ENCODE measurements at regions not wholly inside any gene's neighbourhood (a gene's known extent, or its start where the extent isn't known, plus 50 kb on each side); places are given as distances from the start of the nearest gene placed in this dataset.

- no peak for TF ChIP-seq FOXJ3 (CRISPR knock-in tag; IDR thresholded peaks at IDR 0.05)
- no peak for TF ChIP-seq SIN3A (IDR thresholded peaks at IDR 0.05; ENCODE audit: borderline replicate concordance, low read depth, low read length)
- no peak for TF ChIP-seq MAX (IDR thresholded peaks at IDR 0.05; ENCODE audit: low read depth)
- TF ChIP-seq MEF2A (IDR thresholded peaks at IDR 0.05; ENCODE audit: borderline replicate concordance, low read depth), result no peak
- TF ChIP-seq, protein P1, sequence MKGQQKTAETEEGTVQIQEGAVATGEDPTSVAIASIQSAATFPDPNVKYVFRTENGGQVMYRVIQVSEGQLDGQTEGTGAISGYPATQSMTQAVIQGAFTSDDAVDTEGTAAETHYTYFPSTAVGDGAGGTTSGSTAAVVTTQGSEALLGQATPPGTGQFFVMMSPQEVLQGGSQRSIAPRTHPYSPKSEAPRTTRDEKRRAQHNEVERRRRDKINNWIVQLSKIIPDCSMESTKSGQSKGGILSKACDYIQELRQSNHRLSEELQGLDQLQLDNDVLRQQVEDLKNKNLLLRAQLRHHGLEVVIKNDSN (IDR thresholded peaks at IDR 0.05; ENCODE audit: borderline replicate concordance, low read depth), result no peak
- TF ChIP-seq, protein P2, sequence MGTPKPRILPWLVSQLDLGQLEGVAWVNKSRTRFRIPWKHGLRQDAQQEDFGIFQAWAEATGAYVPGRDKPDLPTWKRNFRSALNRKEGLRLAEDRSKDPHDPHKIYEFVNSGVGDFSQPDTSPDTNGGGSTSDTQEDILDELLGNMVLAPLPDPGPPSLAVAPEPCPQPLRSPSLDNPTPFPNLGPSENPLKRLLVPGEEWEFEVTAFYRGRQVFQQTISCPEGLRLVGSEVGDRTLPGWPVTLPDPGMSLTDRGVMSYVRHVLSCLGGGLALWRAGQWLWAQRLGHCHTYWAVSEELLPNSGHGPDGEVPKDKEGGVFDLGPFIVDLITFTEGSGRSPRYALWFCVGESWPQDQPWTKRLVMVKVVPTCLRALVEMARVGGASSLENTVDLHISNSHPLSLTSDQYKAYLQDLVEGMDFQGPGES (IDR thresholded peaks at IDR 0.05; ENCODE audit: low read depth, low read length), result no peak
- no peaks in the 10 kb centered on the region for H4K20me1 ChIP-seq (ENCODE audit: insufficient read depth)
- no peaks in the 10 kb centered on the region for H3K9me2 ChIP-seq
- H3K4me3 ChIP-seq (ENCODE audit: low read depth in 2 of 2, low read length in 1 of 2), result no peak overlapping the region
- no peaks in the 10 kb centered on the region for H3F3A ChIP-seq (replicated peaks; ENCODE audit: insufficient read depth)
- H3K4me2 ChIP-seq, result no peak overlapping the region
- ChIA-PET CTCF (no interaction called here), POLR2A (no interaction called here)
- no peak overlapping the region for H2AFZ ChIP-seq (ENCODE audit: low read depth)
- no peak overlapping the region for H3K9ac ChIP-seq
- H3K36me3 ChIP-seq (replicated peaks in 1 of 2; ENCODE audit: control insufficient read depth in 1 of 2, insufficient read depth in 2 of 2, low read length in 1 of 2), result no peaks in the 10 kb centered on the region
- DNase-seq, result no peak
- H3K27ac ChIP-seq (ENCODE audit: low read depth in 2 of 2, low read length in 1 of 2), result no peak overlapping the region
- no peaks in the 10 kb centered on the region for H3K9me3 ChIP-seq
- H3K27me3 ChIP-seq (ENCODE audit: insufficient read depth), result peaks cover 16% of the 10 kb centered on the region; the same call in 1 of the 2 replicates
- no peaks in the 10 kb centered on the region for H3K79me2 ChIP-seq (ENCODE audit: insufficient read depth)
- no peaks in the 10 kb centered on the region for H3K4me1 ChIP-seq (ENCODE audit: control insufficient read depth in 1 of 2, insufficient read depth in 2 of 2, low read depth in 1 of 2, low read length in 1 of 2)
- 11% methylated on average over 1 of the region's 1 CpG for WGBS (ENCODE audit: low lambda C conversion rate)
Measured at GRCh38 chr12:63064080-63064479, 86.9 kb downstream of the AVPR1A start.

- Histone ChIP-seq H3K27me3 (ENCODE audit: insufficient read depth) (peaks cover 5% of the 10 kb centered on the region; the same call in 1 of the 2 replicates), H3K4me2 (no peak overlapping the region), H3F3A (replicated peaks; ENCODE audit: insufficient read depth) (no peaks in the 10 kb centered on the region), H3K4me1 (ENCODE audit: control insufficient read depth in 1 of 2, insufficient read depth in 2 of 2, low read depth in 1 of 2, low read length in 1 of 2) (no peaks in the 10 kb centered on the region), H3K9me2 (no peaks in the 10 kb centered on the region), H3K36me3 (replicated peaks in 1 of 2; ENCODE audit: control insufficient read depth in 1 of 2, insufficient read depth in 2 of 2, low read length in 1 of 2) (no peaks in the 10 kb centered on the region), H4K20me1 (ENCODE audit: insufficient read depth) (no peaks in the 10 kb centered on the region), H3K9ac (no peak overlapping the region), H3K4me3 (ENCODE audit: low read depth in 2 of 2, low read length in 1 of 2) (no peak overlapping the region), H3K27ac (ENCODE audit: low read depth in 2 of 2, low read length in 1 of 2) (no peak overlapping the region), H2AFZ (ENCODE audit: low read depth) (no peak overlapping the region), H3K9me3 (no peaks in the 10 kb centered on the region), H3K79me2 (ENCODE audit: insufficient read depth) (no peaks in the 10 kb centered on the region)
- no peak for DNase-seq
- ChIA-PET CTCF (no interaction called here), POLR2A (no interaction called here)
- TF ChIP-seq MEF2A (IDR thresholded peaks at IDR 0.05; ENCODE audit: borderline replicate concordance, low read depth) (no peak), SIN3A (IDR thresholded peaks at IDR 0.05; ENCODE audit: borderline replicate concordance, low read depth, low read length) (no peak), FOXM1 (IDR thresholded peaks at IDR 0.05; ENCODE audit: low read depth) (no peak), JUND (IDR thresholded peaks at IDR 0.05) (no peak), MXI1 (IDR thresholded peaks at IDR 0.05; ENCODE audit: low read depth, low read length) (no peak), POLR2AphosphoS5 (IDR thresholded peaks at IDR 0.05; ENCODE audit: low read depth, low read length) (no peak), RXRA (IDR thresholded peaks at IDR 0.05; ENCODE audit: borderline replicate concordance, low read depth) (no peak), REST (IDR thresholded peaks at IDR 0.05; ENCODE audit: low read depth, low read length) (no peak), FOSL2 (IDR thresholded peaks at IDR 0.05; ENCODE audit: borderline replicate concordance, low read depth) (no peak)
- TF ChIP-seq, protein P2 (IDR thresholded peaks at IDR 0.05; ENCODE audit: low read depth, low read length), result no peak
Measured at GRCh38 chr12:63056649-63057048, 94.4 kb downstream of the AVPR1A start.

Data from SK-N-SH (cell line).